Natural killer cell (primary cell): ENCODE measurements at regions not wholly inside any gene's neighbourhood (a gene's known extent, or its start where the extent isn't known, plus 50 kb on each side); places are given as distances from the start of the nearest gene placed in this dataset.

ENCODE experiments used
- ATAC-seq, 3 donors: fragments of 150-1000 bp in 2 of 3; fragments of 200-7000 bp in 1 of 3; cut with Tn5 transposase; 1 replicate in 1 of 3; 2 replicates in 2 of 3; pipeline ENCODE4 v1.10.0; 2021; ENCODE audit warnings: mild to moderate bottlenecking in 2 of 3, moderate library complexity in 2 of 3
- DNase-seq, 2 donors: peaks; one replicate each; pipeline versions ENCODE4 v3.0.0 to v3.0.0-alpha.2; 2013 to 2021; ENCODE audit warnings: mixed read lengths in 1 of 2
- H3K27ac ChIP-seq: one replicate; pipeline ENCODE4 v1.5.1; 2013; ENCODE audit warnings: mild to moderate bottlenecking, low read length
- H3K27me3 ChIP-seq: one replicate; pipeline ENCODE4 v1.6.1; 2013; ENCODE audit warnings: low read length; ENCODE audit not compliant: control insufficient read depth, insufficient read depth
- H3K36me3 ChIP-seq: one replicate; pipeline ENCODE4 v1.6.1; 2013; ENCODE audit warnings: low read length; ENCODE audit not compliant: control insufficient read depth, insufficient read depth
- H3K4me1 ChIP-seq: one replicate; pipeline ENCODE4 v1.6.1; 2013; ENCODE audit warnings: low read length; ENCODE audit not compliant: control insufficient read depth, insufficient read depth
- H3K4me3 ChIP-seq: one replicate; pipeline ENCODE4 v1.5.1; 2013; ENCODE audit warnings: low read length
- H3K9me3 ChIP-seq: one replicate; pipeline ENCODE4 v1.6.1; 2013; ENCODE audit warnings: low read length; ENCODE audit not compliant: control insufficient read depth, insufficient read depth
- H3K27ac Mint-ChIP-seq, 2 donors: one replicate each; pipeline ENCODE4 v1.8.0; 2022; ENCODE audit warnings: mild to moderate bottlenecking in 2 of 2, mixed read lengths in 2 of 2, moderate library complexity in 1 of 2
- H3K27me3 Mint-ChIP-seq, 2 donors: one replicate each; pipeline ENCODE4 v1.8.0; 2022; ENCODE audit warnings: low read depth in 2 of 2, mixed read lengths in 2 of 2
- H3K36me3 Mint-ChIP-seq: one replicate; pipeline ENCODE4 v1.8.0; 2022; ENCODE audit warnings: mixed read lengths
- H3K4me1 Mint-ChIP-seq, 2 donors: one replicate each; pipeline ENCODE4 v1.8.0; 2022; ENCODE audit warnings: mixed read lengths in 2 of 2
- H3K4me3 Mint-ChIP-seq: one replicate; pipeline ENCODE4 v1.8.0; 2022; ENCODE audit warnings: mild to moderate bottlenecking, moderate library complexity, mixed read lengths
- H3K9me3 Mint-ChIP-seq, 2 donors: one replicate each; pipeline ENCODE4 v1.8.0; 2022; ENCODE audit warnings: mixed read lengths in 2 of 2
- CTCF ChIP-seq: fragments of 200-600 bp; IDR thresholded peaks from one replicate; pipeline ENCODE4 v1.8.0; 2022; ENCODE audit warnings: antibody characterized with exemption
- WGBS: methylation state at CpG from one replicate; pipeline ENCODE4 v1.1.7; 2013; ENCODE audit warnings: missing lambda C conversion rate; ENCODE audit not compliant: insufficient coverage; 5-methylcytosine and 5-hydroxymethylcytosine counted together
- intact Hi-C: fragments of 100-400 bp; cut with micrococcal nuclease; formaldehyde crosslinking; loops from one replicate; pipeline ENCODE4 v1.14.2; 2022

GRCh38 chrX:139199933-139200332, 330.6 kb upstream of the F9 start:
- Mint-ChIP-seq H3K27ac (no peak overlapping the region), H3K36me3 (no peaks in the 10 kb centered on the region), H3K4me1 (peaks cover 4 to 11% of the 10 kb centered on the region in 2 donors), H3K4me3 (no peak overlapping the region), H3K27me3 (peaks cover 22 to 49% of the 10 kb centered on the region in 2 donors), H3K9me3 (no peaks in the 10 kb centered on the region)
- no peak overlapping the region for H3K27ac ChIP-seq
- H3K36me3 ChIP-seq = no peaks in the 10 kb centered on the region
- WGBS = 100% methylated on average over 1 of the region's 2 CpGs
- DNase-seq (no peak), ATAC-seq (no peak)
- peaks cover 3% of the 10 kb centered on the region for H3K27me3 ChIP-seq
- H3K4me3 ChIP-seq = no peak overlapping the region
- peaks cover 6% of the 10 kb centered on the region for H3K4me1 ChIP-seq
- no peak for TF ChIP-seq CTCF
- intact Hi-C loops = no loop called here
- no peaks in the 10 kb centered on the region for H3K9me3 ChIP-seq

- Mint-ChIP-seq H3K27ac (no peak overlapping the region), H3K4me3 (no peak overlapping the region), H3K27me3 (peaks cover 23 to 56% of the 10 kb centered on the region in 2 donors), H3K4me1 (peaks cover 0 to 8% of the 10 kb centered on the region in 2 donors), H3K9me3 (no peaks in the 10 kb centered on the region), H3K36me3 (no peaks in the 10 kb centered on the region)
- Histone ChIP-seq H3K9me3 (no peaks in the 10 kb centered on the region), H3K27ac (no peak overlapping the region), H3K27me3 (peaks cover 4% of the 10 kb centered on the region), H3K4me1 (peaks cover 5% of the 10 kb centered on the region), H3K36me3 (no peaks in the 10 kb centered on the region), H3K4me3 (no peak overlapping the region)
- intact Hi-C loops = no loop called here
- DNase-seq = no peak
- no peak for TF ChIP-seq CTCF
- no peak for ATAC-seq
Measured at GRCh38 chrX:139198936-139199335, 331.6 kb upstream of the F9 start.

- no peak for ATAC-seq
Measured at GRCh38 chrX:139196890-139197289, 333.6 kb upstream of the F9 start.

More at GRCh38 chrX:139196890-139197289, 333.6 kb upstream of the F9 start:
- no peak overlapping the region for H3K4me3 ChIP-seq
- H3K27me3 ChIP-seq = peaks cover 4% of the 10 kb centered on the region
- TF ChIP-seq CTCF = no peak
- intact Hi-C loops = no loop called here
- no peak overlapping the region for H3K27ac Mint-ChIP-seq
- DNase-seq = no peak
- no peak overlapping the region for H3K4me3 Mint-ChIP-seq
- H3K36me3 Mint-ChIP-seq = no peaks in the 10 kb centered on the region
- no peaks in the 10 kb centered on the region for H3K9me3 ChIP-seq
- 44% methylated on average over 1 of the region's 3 CpGs for WGBS
- no peaks in the 10 kb centered on the region for H3K9me3 Mint-ChIP-seq
- H3K36me3 ChIP-seq = no peaks in the 10 kb centered on the region
- H3K27me3 Mint-ChIP-seq = peaks cover 20 to 60% of the 10 kb centered on the region in 2 donors
- peaks cover 0 to 3% of the 10 kb centered on the region in 2 donors for H3K4me1 Mint-ChIP-seq
- H3K27ac ChIP-seq = no peak overlapping the region
- no peaks in the 10 kb centered on the region for H3K4me1 ChIP-seq
